Sigmoid colon (tissue), 6 donors: ENCODE measurements at regions not wholly inside any gene's neighbourhood (a gene's known extent, or its start where the extent isn't known, plus 50 kb on each side); places are given as distances from the start of the nearest gene placed in this dataset.

ENCODE experiments used
- DNase-seq: peaks from one replicate; pipeline ENCODE4 v3.0.0-alpha.2; 2019
- H3K27ac ChIP-seq, 4 donors: fragments of 200-600 bp; sonication (generic); one replicate each; pipeline ENCODE4 v1.5.1; 2016 to 2019; ENCODE audit warnings: mild to moderate bottlenecking in 1 of 4
- H3K27me3 ChIP-seq, 3 donors: fragments of 200-600 bp; sonication (generic); one replicate each; pipeline ENCODE4 v1.5.1; 2019; ENCODE audit warnings: mild to moderate bottlenecking in 1 of 3
- H3K36me3 ChIP-seq, 4 donors: fragments of 200-600 bp; sonication (generic); one replicate each; pipeline ENCODE4 v1.5.1; 2016 to 2019
- H3K4me1 ChIP-seq, 4 donors: fragments of 200-600 bp; sonication (generic); one replicate each; pipeline ENCODE4 v1.5.1; 2017 to 2019
- H3K4me3 ChIP-seq, 4 donors: fragments of 200-600 bp; sonication (generic); one replicate each; pipeline ENCODE4 v1.5.1; 2017 to 2019; ENCODE audit warnings: mild to moderate bottlenecking in 2 of 4, moderate library complexity in 1 of 4
- H3K9me3 ChIP-seq, 4 donors: fragments of 200-600 bp in 3 of 4; sonication (generic) in 3 of 4; one replicate each; pipeline versions ENCODE4 v1.5.1 to v1.6.1; 2013 to 2019
- CTCF ChIP-seq, 4 experiments: fragments of 450-650 bp in 3 of 4; fragments of 200-600 bp in 1 of 4; IDR thresholded peaks; one replicate each; pipeline ENCODE4 v1.5.1; 2016 to 2019; ENCODE audit warnings: antibody characterized with exemption in 4 of 4, mild to moderate bottlenecking in 3 of 4, moderate library complexity in 2 of 4
- EP300 ChIP-seq, 4 donors: sonication (generic); formaldehyde crosslinking; IDR thresholded peaks; one replicate each; pipeline ENCODE4 v1.6.1; 2017; ENCODE audit warnings: antibody characterized with exemption in 4 of 4
- POLR2A ChIP-seq, 2 donors: fragments of 450-650 bp; IDR thresholded peaks; one replicate each; pipeline ENCODE4 v1.6.1; 2016; ENCODE audit warnings: antibody characterized with exemption in 2 of 2, mild to moderate bottlenecking in 2 of 2, moderate library complexity in 2 of 2
- POLR2AphosphoS5 ChIP-seq, 4 donors: sonication (generic); formaldehyde crosslinking; IDR thresholded peaks; one replicate each; pipeline ENCODE4 v1.6.1; 2017; ENCODE audit warnings: antibody characterized with exemption in 4 of 4
- WGBS, 2 donors: extraction: QIAGEN DNeasy Blood & Tissue Kit; methylation state at CpG; one replicate each; pipeline ENCODE4 v1.1.7; 2013; 5-methylcytosine and 5-hydroxymethylcytosine counted together
- intact Hi-C: fragments of 100-400 bp; cut with DNase I; formaldehyde crosslinking; loops from one replicate; pipeline ENCODE4 v1.15.1; 2023
- donor health status: healthy with polysubstance abuse.
- donor health status: healthy.

GRCh38 chr13:66139701-66140100 lies 1090.4 kb downstream of the PCDH9 start:
- no peaks in the 10 kb centered on the region for H3K36me3 ChIP-seq
- H3K4me1 ChIP-seq, result no peaks in the 10 kb centered on the region
- DNase-seq, result no peak
- H3K4me3 ChIP-seq, result no peak overlapping the region
- intact Hi-C loops, result no loop called here
- no peaks in the 10 kb centered on the region for H3K27me3 ChIP-seq
- WGBS, 2 donors, result 32 to 38% methylated on average over 1 of the region's 1 CpG
- no peak overlapping the region for H3K27ac ChIP-seq
- no peaks in the 10 kb centered on the region for H3K9me3 ChIP-seq
- TF ChIP-seq POLR2A (IDR thresholded peaks at IDR 0.05), result no peak
- TF ChIP-seq CTCF (IDR thresholded peaks at IDR 0.05), result no peak
- no peak for TF ChIP-seq POLR2AphosphoS5 (IDR thresholded peaks at IDR 0.05)
- no peak for TF ChIP-seq EP300 (IDR thresholded peaks at IDR 0.05)

- intact Hi-C loops, result no loop called here
- WGBS, 2 donors, result 15 to 49% methylated on average over 3 of the region's 3 CpGs
- H3K36me3 ChIP-seq, result no peaks in the 10 kb centered on the region
- DNase-seq, result no peak
- no peaks in the 10 kb centered on the region for H3K9me3 ChIP-seq
- no peak overlapping the region for H3K4me3 ChIP-seq
- H3K27ac ChIP-seq, result no peak overlapping the region
- TF ChIP-seq POLR2AphosphoS5 (IDR thresholded peaks at IDR 0.05) (no peak), CTCF (IDR thresholded peaks at IDR 0.05) (no peak), EP300 (IDR thresholded peaks at IDR 0.05) (no peak), POLR2A (IDR thresholded peaks at IDR 0.05) (no peak)
- H3K27me3 ChIP-seq, result no peaks in the 10 kb centered on the region
- H3K4me1 ChIP-seq, result no peaks in the 10 kb centered on the region
Measured at GRCh38 chr13:66139250-66139649, 1090.9 kb downstream of the PCDH9 start.

- no peak overlapping the region for H3K27ac ChIP-seq
- TF ChIP-seq POLR2A (IDR thresholded peaks at IDR 0.05) (no peak), POLR2AphosphoS5 (IDR thresholded peaks at IDR 0.05) (no peak), EP300 (IDR thresholded peaks at IDR 0.05) (no peak), CTCF (IDR thresholded peaks at IDR 0.05) (no peak)
- 56 to 83% methylated on average over 5 of the region's 5 CpGs for WGBS, 2 donors
- H3K27me3 ChIP-seq, result no peaks in the 10 kb centered on the region
- no peak for DNase-seq
- intact Hi-C loops, result no loop called here
- no peak overlapping the region for H3K4me3 ChIP-seq
- H3K4me1 ChIP-seq, result no peaks in the 10 kb centered on the region
- no peaks in the 10 kb centered on the region for H3K9me3 ChIP-seq
- H3K36me3 ChIP-seq, result no peaks in the 10 kb centered on the region
Measured at GRCh38 chr13:66138172-66138811, 1091.8 kb downstream of the PCDH9 start.

DNA sequence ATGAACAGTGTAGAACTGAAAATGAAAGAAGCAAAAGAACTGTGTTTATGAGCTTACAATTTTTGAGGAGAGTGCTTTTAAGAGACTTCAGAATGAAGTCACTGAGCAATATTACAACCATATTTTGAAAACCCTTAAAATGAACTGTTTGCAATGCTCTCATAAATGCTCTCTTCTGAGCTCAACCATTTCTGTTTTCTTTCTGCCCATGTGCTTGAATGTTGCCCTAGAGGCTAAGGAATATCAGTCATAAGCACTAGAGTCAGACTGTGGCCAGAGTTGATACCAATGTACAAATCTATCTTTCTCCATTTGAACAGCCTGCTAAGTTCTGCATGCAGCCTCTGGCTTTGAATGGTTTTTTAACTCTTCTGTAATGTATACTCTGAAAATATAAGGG lies 1092.8 kb downstream of the PCDH9 start:
- TF ChIP-seq POLR2AphosphoS5 (IDR thresholded peaks at IDR 0.05) (no peak), CTCF (IDR thresholded peaks at IDR 0.05) (no peak), POLR2A (IDR thresholded peaks at IDR 0.05) (no peak), EP300 (IDR thresholded peaks at IDR 0.05) (no peak)
- no peaks in the 10 kb centered on the region for H3K4me1 ChIP-seq
- intact Hi-C loops, result no loop called here
- no peaks in the 10 kb centered on the region for H3K9me3 ChIP-seq
- H3K27ac ChIP-seq, result no peak overlapping the region
- no peaks in the 10 kb centered on the region for H3K27me3 ChIP-seq
- no peak for DNase-seq
- H3K4me3 ChIP-seq, result no peak overlapping the region
- no peaks in the 10 kb centered on the region for H3K36me3 ChIP-seq

DNA sequence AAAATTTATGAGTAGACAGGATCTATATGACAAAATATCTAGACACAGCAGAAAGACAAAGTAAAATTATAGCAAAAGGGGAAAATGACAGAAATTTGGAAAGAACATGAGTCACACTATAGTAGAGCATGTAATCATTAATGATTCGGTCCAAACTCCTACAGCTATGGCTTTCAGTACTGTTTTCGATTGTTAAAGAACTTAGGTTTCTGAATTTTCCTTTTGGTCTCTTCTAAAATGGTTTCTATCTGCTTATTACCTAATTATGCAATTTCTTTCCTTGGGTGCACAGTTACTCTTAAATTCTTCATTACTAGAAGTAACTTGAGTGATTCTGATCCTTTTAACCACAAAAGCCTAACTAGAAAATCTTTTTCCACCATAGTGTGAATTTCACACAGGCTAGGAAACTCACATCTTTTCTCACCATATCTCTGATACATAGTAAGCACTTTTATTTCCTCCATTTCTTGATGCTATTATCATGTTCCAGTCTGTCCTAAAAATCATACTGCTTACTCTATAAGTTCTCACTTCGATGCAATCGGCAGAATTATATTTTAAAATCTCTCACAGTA lies 1101.4 kb downstream of the PCDH9 start:
- WGBS, 2 donors, result 90 to 94% methylated on average over 4 of the region's 4 CpGs

More for the DNA sequence above, 1101.4 kb downstream of the PCDH9 start:
- no peak for TF ChIP-seq CTCF (IDR thresholded peaks at IDR 0.05)
- no peak for TF ChIP-seq POLR2A (IDR thresholded peaks at IDR 0.05)
- no peak for TF ChIP-seq EP300 (IDR thresholded peaks at IDR 0.05)
- no peak for TF ChIP-seq POLR2AphosphoS5 (IDR thresholded peaks at IDR 0.05)
- Histone ChIP-seq H3K9me3 (no peaks in the 10 kb centered on the region), H3K4me1 (no peaks in the 10 kb centered on the region), H3K27ac (no peak overlapping the region), H3K27me3 (no peaks in the 10 kb centered on the region), H3K4me3 (no peak overlapping the region), H3K36me3 (no peaks in the 10 kb centered on the region)
- no peak for DNase-seq
- intact Hi-C loops, result no loop called here
